ENCODE measurements at regions not wholly inside any gene's neighbourhood (a gene's known extent, or its start where the extent isn't known, plus 50 kb on each side); places are given as distances from the start of the nearest gene placed in this dataset.

- POLR2A ChIA-PET = no interaction called here
- H3K4me1 ChIP-seq (ENCODE audit: control insufficient read depth, insufficient read depth, low read length) = peaks cover 18% of the 10 kb centered on the region
- H3K36me3 ChIP-seq (ENCODE audit: control insufficient read depth in 2 of 2, insufficient read depth in 1 of 2, low read length in 2 of 2) = no peaks in the 10 kb centered on the region
- CTCF ChIA-PET = interaction anchor here (0.5 kb wide), 1 partner anchor 298 kb away, joined by 3 read pairs; no protein-coding TSS in a partner anchor
- no peak overlapping the region for H3K27ac ChIP-seq (ENCODE audit: extremely low read depth, low read depth, low read length)
- TF ChIP-seq ZNF19 (tag by site-specific recombination; IDR thresholded peaks at IDR 0.05; ENCODE audit: low read depth) (no peak), REPIN1 (tag by site-specific recombination; IDR thresholded peaks at IDR 0.05; ENCODE audit: low read depth) (no peak), PRDM6 (tag by site-specific recombination; IDR thresholded peaks at IDR 0.05) (no peak), ZNF843 (tag by site-specific recombination; IDR thresholded peaks at IDR 0.05) (no peak), ZNF596 (tag by site-specific recombination; IDR thresholded peaks at IDR 0.05) (no peak), SETDB1 (IDR thresholded peaks at IDR 0.05; ENCODE audit: insufficient read length, low read length) (no peak), ZNF692 (tag by site-specific recombination; IDR thresholded peaks at IDR 0.05) (no peak), ZNF202 (tag by site-specific recombination; IDR thresholded peaks at IDR 0.05; ENCODE audit: borderline replicate concordance) (no peak), ZNF23 (tag by site-specific recombination; IDR thresholded peaks at IDR 0.05; ENCODE audit: borderline replicate concordance) (no peak), ZNF2 (tag by site-specific recombination; IDR thresholded peaks at IDR 0.05) (no peak), SCRT2 (tag by site-specific recombination; IDR thresholded peaks at IDR 0.05) (no peak), ZNF560 (tag by site-specific recombination; IDR thresholded peaks at IDR 0.05; ENCODE audit: borderline replicate concordance) (no peak), ZNF157 (tag by site-specific recombination; IDR thresholded peaks at IDR 0.05) (no peak), HOXD13 (CRISPR knock-in tag; IDR thresholded peaks at IDR 0.05; ENCODE audit: borderline replicate concordance) (no peak), ZNF266 (tag by site-specific recombination; IDR thresholded peaks at IDR 0.05; ENCODE audit: low read depth) (no peak), ZNF48 (tag by site-specific recombination; IDR thresholded peaks at IDR 0.05) (no peak), ZNF239 (tag by site-specific recombination; IDR thresholded peaks at IDR 0.05) (no peak), TRIM28 (IDR thresholded peaks at IDR 0.05; ENCODE audit: borderline replicate concordance, low read length) (no peak), ZNF521 (tag by site-specific recombination; IDR thresholded peaks at IDR 0.05) (no peak), ZNF792 (tag by site-specific recombination; IDR thresholded peaks at IDR 0.05) (no peak)
- H3K4me3 ChIP-seq (ENCODE audit: low read depth, low read length) = no peak overlapping the region
- H3K9me3 ChIP-seq (ENCODE audit: control insufficient read depth, insufficient read depth, low read depth, low read length) = no peaks in the 10 kb centered on the region
Observed at GRCh38 chr2:147031897-147032296, 812.9 kb upstream of the ACVR2A start.

- no peak overlapping the region for H3K27ac ChIP-seq (ENCODE audit: extremely low read depth, low read depth, low read length)
- H3K36me3 ChIP-seq (ENCODE audit: control insufficient read depth in 2 of 2, insufficient read depth in 1 of 2, low read length in 2 of 2) = no peaks in the 10 kb centered on the region
- H3K9me3 ChIP-seq (ENCODE audit: control insufficient read depth, insufficient read depth, low read depth, low read length) = no peaks in the 10 kb centered on the region
- ChIA-PET POLR2A (no interaction called here), CTCF (interaction anchor here (0.7 to 2.0 kb wide), 4 partner anchors 9 to 301 kb away, joined by 3 to 11 read pairs (median 6); no protein-coding TSS in a partner anchor)
- H3K4me1 ChIP-seq (ENCODE audit: control insufficient read depth, insufficient read depth, low read length) = peaks cover 18% of the 10 kb centered on the region
- TF ChIP-seq ZNF335 (tag by site-specific recombination; conservative IDR thresholded peaks at IDR 0.05) (peak; percentile 39), TRIM28 (IDR thresholded peaks at IDR 0.05; ENCODE audit: borderline replicate concordance, low read length) (peak; percentile 33; the same call in 1 of the 2 replicates), FEZF1 (tag by site-specific recombination; IDR thresholded peaks at IDR 0.05) (no peak), ZSCAN16 (tag by site-specific recombination; IDR thresholded peaks at IDR 0.05) (peak; percentile 59; the same call in 1 of the 2 replicates)
- H3K4me3 ChIP-seq (ENCODE audit: low read depth, low read length) = no peak overlapping the region
Observed at GRCh38 chr2:147030966-147031720, 813.7 kb upstream of the ACVR2A start.

Measured in HEK293 (cell line).